HG03469 (cell line): ENCODE measurements at regions not wholly inside any gene's neighbourhood (a gene's known extent, or its start where the extent isn't known, plus 50 kb on each side); places are given as distances from the start of the nearest gene placed in this dataset.
A peak's percentile ranks its signal among the peaks of the same experiment; 100 is the strongest.
"Not testable (repeated sequence)": the region's sequence is repeated elsewhere in the genome, so short reads cannot be mapped to it uniquely, and the experiment has no call there.

Source experiments
- ATAC-seq: cut with Tn5 transposase; IDR thresholded peaks from one replicate; pipeline ENCODE4 v1.9.1; 2021; ENCODE audit warnings: mild to moderate bottlenecking, moderate library complexity, moderate number of reproducible peaks; ENCODE audit not compliant: unreplicated experiment

GRCh38 chr12:27864521-27864920 is 84.5 kb upstream of the MANSC4 start:
- ATAC-seq = no peak

- no peak for ATAC-seq
Observed at GRCh38 chr12:27863839-27864238, 83.8 kb upstream of the MANSC4 start.

GRCh38 chr12:27861428-27862167 is 81.6 kb upstream of the MANSC4 start:
- ATAC-seq = peak; percentile 79

GRCh38 chr12:27859648-27860047 is 79.6 kb upstream of the MANSC4 start:
- no peak for ATAC-seq

- ATAC-seq = not testable (repeated sequence)
Observed at GRCh38 chr12:27857006-27857405, 77.0 kb upstream of the MANSC4 start.

GRCh38 chr12:27852742-27853141 is 72.7 kb upstream of the MANSC4 start:
- ATAC-seq = no peak
